ENCODE measurements at regions not wholly inside any gene's neighbourhood (a gene's known extent, or its start where the extent isn't known, plus 50 kb on each side); places are given as distances from the start of the nearest gene placed in this dataset.

GRCh38 chr3:177739461-177739860 is 542.2 kb upstream of the TBL1XR1 start:
- no peak for DNase-seq (ENCODE audit: insufficient read length, low spot score)
- TF ChIP-seq CTCF (IDR thresholded peaks at IDR 0.05; ENCODE audit: insufficient read depth, missing control alignments) = no peak
- no peak for FAIRE-seq

GRCh38 chr3:177740254-177740653 is 543.0 kb upstream of the TBL1XR1 start:
- TF ChIP-seq CTCF (IDR thresholded peaks at IDR 0.05; ENCODE audit: insufficient read depth, missing control alignments) = no peak
- DNase-seq (ENCODE audit: insufficient read length, low spot score) (no peak), FAIRE-seq (no peak)

- no peak for FAIRE-seq
- no peak for DNase-seq (ENCODE audit: insufficient read length, low spot score)
- no peak for TF ChIP-seq CTCF (IDR thresholded peaks at IDR 0.05; ENCODE audit: insufficient read depth, missing control alignments)
Observed at GRCh38 chr3:177742273-177742672, 545.0 kb upstream of the TBL1XR1 start.

GRCh38 chr3:177743173-177743890 is 546.0 kb upstream of the TBL1XR1 start:
- FAIRE-seq (no peak), DNase-seq (ENCODE audit: insufficient read length, low spot score) (no peak)
- TF ChIP-seq CTCF (IDR thresholded peaks at IDR 0.05; ENCODE audit: insufficient read depth, missing control alignments) = no peak

GRCh38 chr3:177744873-177745606 is 547.8 kb upstream of the TBL1XR1 start:
- FAIRE-seq = no peak
- no peak for TF ChIP-seq CTCF (IDR thresholded peaks at IDR 0.05; ENCODE audit: insufficient read depth, missing control alignments)
- DNase-seq (ENCODE audit: insufficient read length, low spot score) = no peak

- no peak for TF ChIP-seq CTCF (IDR thresholded peaks at IDR 0.05; ENCODE audit: insufficient read depth, missing control alignments)
- FAIRE-seq (no peak), DNase-seq (ENCODE audit: insufficient read length, low spot score) (no peak)
Observed at GRCh38 chr3:177745607-177746005, 548.3 kb upstream of the TBL1XR1 start.
